Endothelial cell of umbilical vein (primary cell): ENCODE measurements at regions not wholly inside any gene's neighbourhood (a gene's known extent, or its start where the extent isn't known, plus 50 kb on each side); places are given as distances from the start of the nearest gene placed in this dataset.

Experiments
- BruUV-seq: library from RNA; stranded (reverse); fragments of 400-500 nt; replicated peaks from 2 replicates; lab custom pipeline; 2021; lab: Mats Ljungman, UMichigan
- CTCF ChIA-PET: fragments of 300-600, 350-600 bp; sonication (Branson Sonifier 250); formaldehyde crosslinking; loops from one replicate; lab custom pipeline; 2021; ENCODE audit warnings: antibody characterized with exemption, inconsistent platforms; lab: Charles Lee
- POLR2A ChIA-PET: fragments of 300-600, 350-600 bp; sonication (Branson Sonifier 250); formaldehyde crosslinking; loops from one replicate; lab custom pipeline; 2021; ENCODE audit warnings: antibody characterized with exemption, inconsistent platforms; lab: Charles Lee
- DNase-seq: peaks from one replicate; pipeline ENCODE4 v3.0.0-alpha.2; 2011; ENCODE audit warnings: low read depth, low spot score
- FAIRE-seq: peaks from 2 replicates; lab custom pipeline; 2011; peaks lifted over from hg19 to GRCh38; lab: Jason Lieb, UNC
- H2AFZ ChIP-seq: 2 replicates; pipeline ENCODE4 v1.6.0; 2012; ENCODE audit warnings: low read depth, low read length, control low read depth, inconsistent platforms
- H3K27ac ChIP-seq: 2 replicates; pipeline ENCODE4 v1.5.1; 2011; ENCODE audit warnings: low read depth, mild to moderate bottlenecking, control low read depth, low read length, moderate library complexity; ENCODE audit not compliant: insufficient read depth
- H3K27me3 ChIP-seq, 2 experiments: 2 replicates each; pipeline versions ENCODE4 v1.6.0 to v1.6.1; 2011; ENCODE audit warnings: low read length in 2 of 2, mixed read lengths in 1 of 2; ENCODE audit not compliant: control insufficient read depth in 2 of 2, insufficient read depth in 2 of 2
- H3K36me3 ChIP-seq, 2 experiments: 2 replicates in 1 of 2; 3 replicates in 1 of 2; pipeline ENCODE4 v1.5.1; 2011; ENCODE audit warnings: low read length in 2 of 2, mild to moderate bottlenecking in 1 of 2, moderate library complexity in 1 of 2; ENCODE audit not compliant: control insufficient read depth in 2 of 2, insufficient read depth in 2 of 2; ENCODE audit errors: extremely low read depth in 1 of 2
- H3K4me1 ChIP-seq: 3 replicates; pipeline ENCODE4 v1.5.1; 2011; ENCODE audit warnings: mild to moderate bottlenecking, low read length; ENCODE audit not compliant: control insufficient read depth, insufficient read depth; ENCODE audit errors: extremely low read depth
- H3K4me2 ChIP-seq: 2 replicates; pipeline ENCODE4 v1.6.1; 2011; ENCODE audit warnings: low read length, control low read depth, mixed read lengths; ENCODE audit not compliant: insufficient read depth
- H3K4me3 ChIP-seq, 3 experiments: fragments of 200-600 bp in 1 of 3; sonication (generic), shearing (Covaris generic) in 1 of 3; replicated peaks in 1 of 3; 2 replicates each; pipeline ENCODE4 v1.5.1; 2011 to 2016; ENCODE audit warnings: control low read depth in 3 of 3, low read length in 3 of 3, mild to moderate bottlenecking in 2 of 3, inconsistent platforms in 1 of 3, low read depth in 1 of 3, moderate library complexity in 1 of 3; ENCODE audit not compliant: insufficient read depth in 1 of 3
- H3K79me2 ChIP-seq: 2 replicates; pipeline ENCODE4 v1.6.0; 2012; ENCODE audit warnings: low read length, inconsistent platforms; ENCODE audit not compliant: control insufficient read depth, insufficient read depth
- H3K9ac ChIP-seq: replicated peaks from 2 replicates; pipeline ENCODE3; 2011; ENCODE audit warnings: low read length, control low read depth; ENCODE audit not compliant: insufficient read depth; ENCODE audit errors: extremely low read depth
- H3K9me1 ChIP-seq: replicated peaks from 3 replicates; pipeline ENCODE4 v1.6.0; 2011; ENCODE audit warnings: mild to moderate bottlenecking, low read length; ENCODE audit not compliant: control insufficient read depth, insufficient read depth; ENCODE audit errors: extremely low read depth
- H3K9me3 ChIP-seq: replicated peaks from 2 replicates; pipeline ENCODE4 v1.5.1; 2012; ENCODE audit warnings: low read length, inconsistent platforms; ENCODE audit not compliant: control insufficient read depth, insufficient read depth
- H4K20me1 ChIP-seq: replicated peaks from 2 replicates; pipeline ENCODE3; 2011; ENCODE audit warnings: mild to moderate bottlenecking, low read length; ENCODE audit not compliant: control insufficient read depth, insufficient read depth; ENCODE audit errors: extremely low read depth
- EZH2 ChIP-seq: IDR thresholded peaks from 2 replicates; pipeline ENCODE4 v1.6.1; 2012; ENCODE audit warnings: borderline replicate concordance, low read depth, mild to moderate bottlenecking, moderate library complexity, low read length, inconsistent platforms; ENCODE audit not compliant: severe bottlenecking
- FOS ChIP-seq: IDR thresholded peaks from 2 replicates; pipeline ENCODE4 v1.6.1; 2011; ENCODE audit warnings: mild to moderate bottlenecking, low read length, moderate library complexity, borderline replicate concordance; ENCODE audit not compliant: insufficient read depth
- GATA2 ChIP-seq: IDR thresholded peaks from 2 replicates; pipeline ENCODE4 v1.7.0; 2011; ENCODE audit warnings: low read depth, mild to moderate bottlenecking, moderate library complexity, mixed read lengths, low read length; ENCODE audit not compliant: insufficient read length, insufficient read depth
- JUN ChIP-seq: IDR thresholded peaks from 2 replicates; pipeline ENCODE4 v1.6.1; 2011; ENCODE audit warnings: borderline replicate concordance, low read depth; ENCODE audit not compliant: insufficient read length, insufficient read depth
- MYC ChIP-seq: IDR thresholded peaks from one replicate; pipeline ENCODE4 v1.6.1; 2011; ENCODE audit warnings: mild to moderate bottlenecking, low read depth, low read length
- POLR2A ChIP-seq: IDR thresholded peaks from 2 replicates; pipeline ENCODE4 v1.6.1; 2012; ENCODE audit warnings: low read depth, mild to moderate bottlenecking, control low read depth, low read length
- POLR2AphosphoS5 ChIP-seq: IDR thresholded peaks from 2 replicates; pipeline ENCODE4 v1.6.1; 2012; ENCODE audit warnings: low read depth, mild to moderate bottlenecking, control low read depth, low read length, moderate library complexity; ENCODE audit not compliant: insufficient read depth
- dilution Hi-C: fragments of 300-500 bp; cut with MboI; formaldehyde crosslinking; loops from one replicate; pipeline ENCODE4 v1.15.0; 2019; ENCODE audit warnings: low sequenced_read_pairs; ENCODE audit not compliant: extremely low pct_ligation_motif_present
- intact Hi-C: fragments of 100-400 bp; cut with micrococcal nuclease; formaldehyde crosslinking; loops from one replicate; pipeline ENCODE4 v1.10.0; 2022
- TF ChIP-seq, protein P1 (sequence below): IDR thresholded peaks from 2 replicates; pipeline ENCODE4 v1.6.1; 2011; ENCODE audit not compliant: insufficient read depth, insufficient read length
- TF ChIP-seq, protein P2 (sequence below), 2 donors: IDR thresholded peaks; 1 replicate in 1 of 2; 2 replicates in 1 of 2; pipeline ENCODE4 v1.5.1; 2011; ENCODE audit warnings: low read length in 2 of 2, mild to moderate bottlenecking in 2 of 2, moderate library complexity in 2 of 2, control low read depth in 1 of 2, inconsistent platforms in 1 of 2, low read depth in 1 of 2; ENCODE audit not compliant: insufficient read depth in 1 of 2; ENCODE audit errors: extremely low read depth in 1 of 2

DNA sequence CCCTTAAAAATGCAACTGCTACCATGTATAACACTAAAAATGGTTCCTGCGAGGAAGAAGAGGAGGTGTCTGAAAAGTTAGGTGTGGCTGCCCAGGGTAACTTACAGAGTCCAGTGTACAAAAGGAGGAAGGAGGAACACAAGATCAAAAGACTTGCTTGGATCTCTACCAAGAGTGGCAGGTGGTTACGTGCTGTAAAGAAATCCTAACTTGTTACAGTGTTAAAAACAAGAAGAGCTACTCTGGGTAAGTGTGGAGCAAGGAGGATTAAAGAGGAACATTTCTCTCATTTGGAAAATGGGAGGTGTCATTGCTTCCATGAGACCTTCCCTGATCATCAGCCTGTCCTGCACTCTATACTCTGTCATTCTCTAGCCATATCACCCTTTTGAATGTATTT is 242.0 kb downstream of the PTTG2 start:
- Histone ChIP-seq H3K79me2 (no peaks in the 10 kb centered on the region), H3K27me3 (peaks cover 12 to 17% of the 10 kb centered on the region in 2 experiments), H2AFZ (no peak overlapping the region), H3K4me3 (no peak overlapping the region), H3K9me3 (no peaks in the 10 kb centered on the region), H3K9me1 (no peaks in the 10 kb centered on the region), H3K27ac (no peak overlapping the region), H3K36me3 (no peaks in the 10 kb centered on the region), H4K20me1 (no peaks in the 10 kb centered on the region), H3K4me1 (no peaks in the 10 kb centered on the region), H3K4me2 (no peak overlapping the region), H3K9ac (no peak overlapping the region)
- dilution Hi-C loops (no loop called here), intact Hi-C loops (no loop called here)
- FAIRE-seq, result no peak
- ChIA-PET CTCF (interaction anchor here (0.9 to 1.2 kb wide), 2 partner anchors 8 to 117 kb away, joined by 3 read pairs; no protein-coding TSS in a partner anchor), POLR2A (no interaction called here)
- TF ChIP-seq GATA2 (no peak), FOS (no peak), EZH2 (no peak), POLR2A (no peak), JUN (no peak), MYC (no peak), POLR2AphosphoS5 (no peak)
- TF ChIP-seq, protein P1, sequence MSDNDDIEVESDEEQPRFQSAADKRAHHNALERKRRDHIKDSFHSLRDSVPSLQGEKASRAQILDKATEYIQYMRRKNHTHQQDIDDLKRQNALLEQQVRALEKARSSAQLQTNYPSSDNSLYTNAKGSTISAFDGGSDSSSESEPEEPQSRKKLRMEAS, result no peak
- TF ChIP-seq, protein P2, sequence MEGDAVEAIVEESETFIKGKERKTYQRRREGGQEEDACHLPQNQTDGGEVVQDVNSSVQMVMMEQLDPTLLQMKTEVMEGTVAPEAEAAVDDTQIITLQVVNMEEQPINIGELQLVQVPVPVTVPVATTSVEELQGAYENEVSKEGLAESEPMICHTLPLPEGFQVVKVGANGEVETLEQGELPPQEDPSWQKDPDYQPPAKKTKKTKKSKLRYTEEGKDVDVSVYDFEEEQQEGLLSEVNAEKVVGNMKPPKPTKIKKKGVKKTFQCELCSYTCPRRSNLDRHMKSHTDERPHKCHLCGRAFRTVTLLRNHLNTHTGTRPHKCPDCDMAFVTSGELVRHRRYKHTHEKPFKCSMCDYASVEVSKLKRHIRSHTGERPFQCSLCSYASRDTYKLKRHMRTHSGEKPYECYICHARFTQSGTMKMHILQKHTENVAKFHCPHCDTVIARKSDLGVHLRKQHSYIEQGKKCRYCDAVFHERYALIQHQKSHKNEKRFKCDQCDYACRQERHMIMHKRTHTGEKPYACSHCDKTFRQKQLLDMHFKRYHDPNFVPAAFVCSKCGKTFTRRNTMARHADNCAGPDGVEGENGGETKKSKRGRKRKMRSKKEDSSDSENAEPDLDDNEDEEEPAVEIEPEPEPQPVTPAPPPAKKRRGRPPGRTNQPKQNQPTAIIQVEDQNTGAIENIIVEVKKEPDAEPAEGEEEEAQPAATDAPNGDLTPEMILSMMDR (IDR thresholded peaks at IDR 0.05; ENCODE audit: extremely low read depth in 1 of 2, insufficient read depth in 1 of 2, low read depth in 1 of 2, low read length in 2 of 2), result no peak
- DNase-seq, result no peak
- BruUV-seq, result no TSS peak
